CD1c-positive myeloid dendritic cell (primary cell): ENCODE measurements at regions not wholly inside any gene's neighbourhood (a gene's known extent, or its start where the extent isn't known, plus 50 kb on each side); places are given as distances from the start of the nearest gene placed in this dataset.

Experiments
- DNase-seq: peaks from one replicate; pipeline ENCODE4 v3.0.0-alpha.2; 2016; ENCODE audit errors: extremely low spot score

- DNase-seq: no peak
Measured at GRCh38 chr12:115132145-115132544, 448.2 kb upstream of the TBX3 start.

- DNase-seq: no peak
Measured at GRCh38 chr12:115129727-115130126, 445.8 kb upstream of the TBX3 start.

GRCh38 chr12:115121053-115121452, 437.1 kb upstream of the TBX3 start:
- no peak for DNase-seq

GRCh38 chr12:115118177-115118724, 434.3 kb upstream of the TBX3 start:
- DNase-seq: no peak

GRCh38 chr12:115114140-115114539, 430.2 kb upstream of the TBX3 start:
- DNase-seq: no peak

GRCh38 chr12:115109863-115110262, 425.9 kb upstream of the TBX3 start:
- no peak for DNase-seq

- no peak for DNase-seq
Measured at GRCh38 chr12:115108129-115109100, 424.4 kb upstream of the TBX3 start.

- DNase-seq: no peak
Measured at GRCh38 chr12:115103884-115104883, 420.2 kb upstream of the TBX3 start.

GRCh38 chr12:115102450-115102849, 418.5 kb upstream of the TBX3 start:
- no peak for DNase-seq

- no peak for DNase-seq
Measured at GRCh38 chr12:115101520-115101919, 417.5 kb upstream of the TBX3 start.

- DNase-seq: no peak
Measured at GRCh38 chr12:115097416-115097815, 413.4 kb upstream of the TBX3 start.

- no peak for DNase-seq
Measured at GRCh38 chr12:115096588-115097397, 412.8 kb upstream of the TBX3 start.

- DNase-seq: no peak
Measured at GRCh38 chr12:115095073-115095748, 411.2 kb upstream of the TBX3 start.

- no peak for DNase-seq
Measured at GRCh38 chr12:115094163-115094816, 410.3 kb upstream of the TBX3 start.

GRCh38 chr12:115093261-115093660, 409.3 kb upstream of the TBX3 start:
- no peak for DNase-seq

GRCh38 chr12:115090783-115091182, 406.8 kb upstream of the TBX3 start:
- DNase-seq: no peak

GRCh38 chr12:115088995-115089841, 405.2 kb upstream of the TBX3 start:
- no peak for DNase-seq

- no peak for DNase-seq
Measured at GRCh38 chr12:115088328-115088994, 404.5 kb upstream of the TBX3 start.

GRCh38 chr12:115085594-115085993, 401.6 kb upstream of the TBX3 start:
- no peak for DNase-seq
